ENCODE measurements at regions not wholly inside any gene's neighbourhood (a gene's known extent, or its start where the extent isn't known, plus 50 kb on each side); places are given as distances from the start of the nearest gene placed in this dataset.
"Not testable (repeated sequence)": the region's sequence is repeated elsewhere in the genome, so short reads cannot be mapped to it uniquely, and the experiment has no call there.

DNA sequence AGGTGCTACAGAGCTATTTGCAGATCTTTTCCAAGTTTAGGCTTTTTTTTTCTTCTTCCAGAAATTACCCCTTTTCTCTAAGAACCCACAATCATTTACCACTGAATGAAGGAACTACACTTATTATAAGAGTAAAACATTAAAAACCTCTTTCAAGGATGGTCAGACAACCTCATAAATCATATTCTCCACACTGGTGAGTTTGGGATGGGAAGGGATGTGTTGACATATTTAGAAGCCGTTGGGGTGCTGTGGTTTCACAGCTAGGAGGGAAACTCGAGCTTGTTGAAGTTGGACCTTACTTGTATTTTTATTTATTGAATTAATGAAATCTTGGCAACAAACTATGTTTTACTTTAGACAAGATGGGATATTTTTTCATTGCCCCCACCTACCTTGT, 289.4 kb upstream of the MEIS1 start:
- no peaks in the 10 kb centered on the region for H3K27me3 ChIP-seq (ENCODE audit: insufficient read depth, poor library complexity, severe bottlenecking)
- no peaks in the 10 kb centered on the region for H3K36me3 ChIP-seq (ENCODE audit: low read depth)
- TF ChIP-seq, protein P1, sequence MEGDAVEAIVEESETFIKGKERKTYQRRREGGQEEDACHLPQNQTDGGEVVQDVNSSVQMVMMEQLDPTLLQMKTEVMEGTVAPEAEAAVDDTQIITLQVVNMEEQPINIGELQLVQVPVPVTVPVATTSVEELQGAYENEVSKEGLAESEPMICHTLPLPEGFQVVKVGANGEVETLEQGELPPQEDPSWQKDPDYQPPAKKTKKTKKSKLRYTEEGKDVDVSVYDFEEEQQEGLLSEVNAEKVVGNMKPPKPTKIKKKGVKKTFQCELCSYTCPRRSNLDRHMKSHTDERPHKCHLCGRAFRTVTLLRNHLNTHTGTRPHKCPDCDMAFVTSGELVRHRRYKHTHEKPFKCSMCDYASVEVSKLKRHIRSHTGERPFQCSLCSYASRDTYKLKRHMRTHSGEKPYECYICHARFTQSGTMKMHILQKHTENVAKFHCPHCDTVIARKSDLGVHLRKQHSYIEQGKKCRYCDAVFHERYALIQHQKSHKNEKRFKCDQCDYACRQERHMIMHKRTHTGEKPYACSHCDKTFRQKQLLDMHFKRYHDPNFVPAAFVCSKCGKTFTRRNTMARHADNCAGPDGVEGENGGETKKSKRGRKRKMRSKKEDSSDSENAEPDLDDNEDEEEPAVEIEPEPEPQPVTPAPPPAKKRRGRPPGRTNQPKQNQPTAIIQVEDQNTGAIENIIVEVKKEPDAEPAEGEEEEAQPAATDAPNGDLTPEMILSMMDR (IDR thresholded peaks at IDR 0.05; ENCODE audit: poor library complexity, severe bottlenecking): no peak
- H3K9me3 ChIP-seq (ENCODE audit: severe bottlenecking): no peaks in the 10 kb centered on the region
- no peak overlapping the region for H3K4me3 ChIP-seq (ENCODE audit: severe bottlenecking)
- DNase-seq (ENCODE audit: low spot score): no peak
- no peak overlapping the region for H3K27ac ChIP-seq (ENCODE audit: poor library complexity, severe bottlenecking)
- no peak for ATAC-seq (ENCODE audit: low read depth)
- no peaks in the 10 kb centered on the region for H3K4me1 ChIP-seq (ENCODE audit: insufficient read depth, poor library complexity, severe bottlenecking)

DNA sequence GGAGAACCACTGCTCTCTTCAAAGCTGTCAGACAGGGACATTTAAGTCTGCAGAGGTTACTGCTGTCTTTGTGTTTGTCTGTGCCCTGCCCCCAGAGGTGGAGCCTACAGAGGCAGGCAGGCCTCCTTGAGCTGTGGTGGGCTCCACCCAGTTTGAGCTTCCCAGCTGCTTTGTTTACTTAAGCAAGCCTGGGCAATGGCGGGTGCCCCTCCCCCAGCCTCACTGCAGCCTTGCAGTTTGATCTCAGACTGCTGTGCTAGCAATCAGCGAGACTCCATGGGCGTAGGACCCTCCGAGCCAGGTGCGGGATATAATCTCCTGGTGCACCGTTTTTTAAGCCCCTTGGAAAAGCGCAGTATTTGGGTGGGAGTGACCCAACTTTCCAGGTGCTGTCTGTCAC, 290.6 kb upstream of the MEIS1 start:
- not testable (repeated sequence) for DNase-seq (ENCODE audit: low spot score); ATAC-seq (ENCODE audit: low read depth); H3K4me1 ChIP-seq (ENCODE audit: insufficient read depth, poor library complexity, severe bottlenecking); H3K4me3 ChIP-seq (ENCODE audit: severe bottlenecking); H3K27ac ChIP-seq (ENCODE audit: poor library complexity, severe bottlenecking); H3K9me3 ChIP-seq (ENCODE audit: severe bottlenecking); H3K36me3 ChIP-seq (ENCODE audit: low read depth); H3K27me3 ChIP-seq (ENCODE audit: insufficient read depth, poor library complexity, severe bottlenecking)

DNA sequence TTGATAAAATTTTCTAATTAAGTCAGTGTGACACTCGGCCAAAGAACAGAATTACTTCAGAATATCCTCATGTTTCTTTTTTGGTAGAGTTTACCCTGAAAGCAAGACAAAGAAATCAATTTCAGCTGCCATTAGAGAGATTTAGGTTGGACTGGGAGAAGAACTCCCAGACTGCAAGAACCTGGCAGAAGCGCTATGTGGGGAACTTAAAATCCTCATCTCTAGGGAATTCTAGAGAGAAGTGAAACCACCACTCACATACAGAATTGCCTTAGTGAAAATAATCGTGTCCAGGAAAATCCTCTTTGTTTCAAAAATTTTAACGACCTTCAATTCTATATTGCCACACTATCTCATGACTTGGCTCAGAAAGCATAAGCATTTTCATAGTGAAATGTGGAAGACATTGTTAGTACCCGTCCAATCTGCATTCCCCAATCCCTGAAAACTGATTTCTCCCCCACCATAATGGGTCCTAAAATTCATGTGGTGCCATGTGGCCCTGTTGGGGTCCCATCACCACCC, 297.3 kb upstream of the MEIS1 start:
- no peaks in the 10 kb centered on the region for H3K36me3 ChIP-seq (ENCODE audit: low read depth)
- no peak for ATAC-seq (ENCODE audit: low read depth)
- H3K27ac ChIP-seq (ENCODE audit: poor library complexity, severe bottlenecking): no peak overlapping the region
- no peak for DNase-seq (ENCODE audit: low spot score)
- H3K9me3 ChIP-seq (ENCODE audit: severe bottlenecking): no peaks in the 10 kb centered on the region
- TF ChIP-seq, protein P1 (IDR thresholded peaks at IDR 0.05; ENCODE audit: poor library complexity, severe bottlenecking): no peak
- no peaks in the 10 kb centered on the region for H3K27me3 ChIP-seq (ENCODE audit: insufficient read depth, poor library complexity, severe bottlenecking)
- no peaks in the 10 kb centered on the region for H3K4me1 ChIP-seq (ENCODE audit: insufficient read depth, poor library complexity, severe bottlenecking)
- H3K4me3 ChIP-seq (ENCODE audit: severe bottlenecking): no peak overlapping the region

DNA sequence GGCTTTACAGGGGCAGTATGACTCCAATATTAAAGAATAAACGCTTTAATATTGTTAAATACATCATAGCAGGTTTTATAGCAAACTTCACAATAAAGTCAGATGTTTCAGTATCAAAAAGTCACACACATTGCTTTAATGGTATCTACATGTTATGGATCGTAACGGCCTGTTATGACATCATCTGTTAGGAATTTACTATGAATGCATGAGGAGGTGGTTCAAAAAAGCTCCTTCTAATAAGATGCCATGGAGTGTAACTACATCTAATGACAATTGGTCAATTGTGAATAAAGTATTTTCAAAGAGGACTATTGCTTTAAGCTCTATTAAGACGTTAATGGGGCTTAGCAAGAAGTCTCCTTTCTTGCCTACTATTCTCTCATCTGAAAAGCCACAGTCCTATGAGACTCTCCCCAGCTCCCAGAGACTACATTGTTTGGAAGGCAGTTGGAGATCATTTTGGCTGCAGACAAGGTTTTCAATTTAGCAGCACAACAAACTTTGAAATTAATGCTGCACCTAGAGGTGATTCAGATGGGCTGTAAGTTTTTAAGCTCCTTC, 300.7 kb upstream of the MEIS1 start:
- DNase-seq (ENCODE audit: low spot score) (no peak), ATAC-seq (ENCODE audit: low read depth) (no peak)
- no peak overlapping the region for H3K4me3 ChIP-seq (ENCODE audit: severe bottlenecking)
- H3K9me3 ChIP-seq (ENCODE audit: severe bottlenecking): no peaks in the 10 kb centered on the region
- no peaks in the 10 kb centered on the region for H3K27me3 ChIP-seq (ENCODE audit: insufficient read depth, poor library complexity, severe bottlenecking)
- TF ChIP-seq, protein P1 (IDR thresholded peaks at IDR 0.05; ENCODE audit: poor library complexity, severe bottlenecking): no peak
- H3K27ac ChIP-seq (ENCODE audit: poor library complexity, severe bottlenecking): no peak overlapping the region
- no peaks in the 10 kb centered on the region for H3K36me3 ChIP-seq (ENCODE audit: low read depth)
- H3K4me1 ChIP-seq (ENCODE audit: insufficient read depth, poor library complexity, severe bottlenecking): no peaks in the 10 kb centered on the region

DNA sequence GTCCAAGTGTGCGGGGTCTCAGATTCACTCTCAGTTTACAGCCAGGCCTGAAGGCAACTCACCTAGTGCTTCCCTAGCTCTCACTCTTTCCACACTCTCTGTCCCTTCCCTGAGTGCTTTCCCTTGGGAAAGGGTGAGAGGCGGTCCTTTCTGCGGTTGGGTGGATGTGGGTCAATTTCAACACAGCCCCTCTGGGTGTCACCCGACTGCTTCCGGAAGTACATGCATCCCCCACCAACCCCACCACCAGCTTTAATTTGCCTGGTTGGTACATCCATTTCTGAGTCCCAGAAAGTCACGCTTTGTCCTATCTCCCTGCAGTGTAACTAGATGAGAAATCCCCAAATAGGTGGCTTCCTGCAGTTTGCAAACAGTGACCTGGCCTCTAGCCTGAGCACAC, 307.3 kb upstream of the MEIS1 start:
- no peaks in the 10 kb centered on the region for H3K27me3 ChIP-seq (ENCODE audit: insufficient read depth, poor library complexity, severe bottlenecking)
- H3K36me3 ChIP-seq (ENCODE audit: low read depth): no peaks in the 10 kb centered on the region
- no peaks in the 10 kb centered on the region for H3K4me1 ChIP-seq (ENCODE audit: insufficient read depth, poor library complexity, severe bottlenecking)
- H3K27ac ChIP-seq (ENCODE audit: poor library complexity, severe bottlenecking): no peak overlapping the region
- TF ChIP-seq, protein P1 (IDR thresholded peaks at IDR 0.05; ENCODE audit: poor library complexity, severe bottlenecking): no peak
- no peak for DNase-seq (ENCODE audit: low spot score)
- no peak overlapping the region for H3K4me3 ChIP-seq (ENCODE audit: severe bottlenecking)
- no peaks in the 10 kb centered on the region for H3K9me3 ChIP-seq (ENCODE audit: severe bottlenecking)
- ATAC-seq (ENCODE audit: low read depth): no peak

All from RWPE2 (cell line).